ENCODE measurements at regions not wholly inside any gene's neighbourhood (a gene's known extent, or its start where the extent isn't known, plus 50 kb on each side); places are given as distances from the start of the nearest gene placed in this dataset.

DNA sequence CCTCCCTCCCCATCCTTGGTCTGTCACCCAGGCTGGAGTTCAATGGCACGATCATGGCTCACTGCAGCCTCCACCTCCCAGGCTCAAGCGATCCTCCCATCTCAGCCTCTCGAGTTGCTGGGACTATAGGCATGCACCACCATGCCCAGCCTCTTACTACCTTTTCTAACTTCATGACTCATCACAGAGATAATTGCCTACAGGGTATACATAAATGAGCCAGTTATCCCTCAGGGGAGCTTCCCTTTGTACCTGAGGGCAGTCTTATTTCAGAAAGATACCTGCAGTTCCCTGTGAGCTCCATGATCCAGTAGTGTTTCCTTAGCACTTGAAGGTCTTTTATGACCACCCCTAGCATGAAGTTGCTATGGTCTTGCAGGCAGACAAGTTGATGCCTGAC lies 94.2 kb upstream of the DNAJC1 start:
- no peak overlapping the region for H4K8ac ChIP-seq (ENCODE audit: low read depth in 2 of 2, low read length in 2 of 2)
- H3K56ac ChIP-seq (ENCODE audit: extremely low read depth, insufficient read depth, low read length): no peak overlapping the region
- dilution Hi-C loops (cut with HindIII; ENCODE audit: low sequenced_read_pairs, unreplicated experiment): no loop called here
- no peaks in the 10 kb centered on the region for H3K9me1 ChIP-seq (ENCODE audit: insufficient read depth, low read length)
- DNase-seq (no peak), ATAC-seq (ENCODE audit: low read depth) (no peak)
- no peak overlapping the region for H2AK5ac ChIP-seq (ENCODE audit: low read depth, low read length)
- ChIA-PET POLR2A (ENCODE audit: unreplicated experiment) (no interaction called here), CTCF (no interaction called here)
- H3K4me1 ChIP-seq (ENCODE audit: control insufficient read depth, insufficient read depth, low read length): no peaks in the 10 kb centered on the region
- no peak overlapping the region for H2AFZ ChIP-seq (replicated peaks; ENCODE audit: low read length, poor library complexity)
- no peak overlapping the region for H2BK5ac ChIP-seq (ENCODE audit: low read depth, low read length, poor library complexity, severe bottlenecking)
- BruUV-seq (replicated peaks): no TSS peak
- 52% methylated on average over 3 of the region's 3 CpGs; no CpG with 5 or more reads in 1 of the 2 experiments for WGBS, 2 experiments (ENCODE audit: extremely low coverage in 2 of 2, insufficient read length in 1 of 2)
- H4K20me1 ChIP-seq (ENCODE audit: insufficient read depth, low read length): no peaks in the 10 kb centered on the region
- no peak overlapping the region for H2BK15ac ChIP-seq (ENCODE audit: low read depth, low read length)
- no peak overlapping the region for H3K14ac ChIP-seq (replicated peaks; ENCODE audit: low read depth, low read length)
- H3K27ac ChIP-seq (ENCODE audit: insufficient read depth, low read length): no peak overlapping the region
- H3K36me3 ChIP-seq (ENCODE audit: control insufficient read depth, insufficient read depth, low read length): no peaks in the 10 kb centered on the region
- H3K9ac ChIP-seq (ENCODE audit: low read depth, low read length): no peak overlapping the region
- in situ Hi-C loops (cut with MboI; ENCODE audit: low sequenced_read_pairs): no loop called here
- no peak overlapping the region for H3K23ac ChIP-seq (ENCODE audit: low read depth, low read length)
- no peak overlapping the region for H3K18ac ChIP-seq (ENCODE audit: low read depth, low read length)
- H3K4ac ChIP-seq (ENCODE audit: low read depth, low read length): no peak overlapping the region
- no peak overlapping the region for H3K4me3 ChIP-seq (ENCODE audit: insufficient read depth, low read depth, low read length)
- no peaks in the 10 kb centered on the region for H3K9me3 ChIP-seq (ENCODE audit: control insufficient read depth, insufficient read depth, low read length)
- no peak overlapping the region for H4K5ac ChIP-seq (ENCODE audit: low read depth, low read length)
- H2BK120ac ChIP-seq (ENCODE audit: low read depth, low read length): no peak overlapping the region
- intact Hi-C loops (cut with micrococcal nuclease): no loop called here
- H4K91ac ChIP-seq (ENCODE audit: insufficient read depth, low read depth, low read length): no peak overlapping the region
- no peaks in the 10 kb centered on the region for H3K79me1 ChIP-seq (ENCODE audit: low read depth in 1 of 2, low read length in 2 of 2)
- no peak overlapping the region for H3K4me2 ChIP-seq (ENCODE audit: low read depth, low read length)
- no peak overlapping the region for H2BK20ac ChIP-seq (ENCODE audit: low read depth, low read length)
- TF ChIP-seq NFE2L2 (IDR thresholded peaks at IDR 0.05; ENCODE audit: low read depth, low read length) (no peak), CHD1 (IDR thresholded peaks at IDR 0.05; ENCODE audit: low read depth, low read length) (no peak), POLR2A (IDR thresholded peaks at IDR 0.05; ENCODE audit: low read depth, low read length) (no peak), RCOR1 (IDR thresholded peaks at IDR 0.05; ENCODE audit: insufficient replicate concordance, low read length) (no peak), CEBPB (IDR thresholded peaks at IDR 0.05; ENCODE audit: low read depth, low read length) (no peak), MAZ (IDR thresholded peaks at IDR 0.05; ENCODE audit: borderline replicate concordance, low read depth, low read length) (no peak), BHLHE40 (IDR thresholded peaks at IDR 0.05; ENCODE audit: low read depth, low read length) (no peak), RAD21 (IDR thresholded peaks at IDR 0.05; ENCODE audit: low read length) (no peak), MAFK (IDR thresholded peaks at IDR 0.05; ENCODE audit: low read depth, low read length) (no peak), FOS (IDR thresholded peaks at IDR 0.05; ENCODE audit: low read depth, low read length) (no peak), SMC3 (IDR thresholded peaks at IDR 0.05; ENCODE audit: low read depth, low read length) (no peak), RFX5 (IDR thresholded peaks at IDR 0.05; ENCODE audit: low read depth, low read length) (no peak), MXI1 (IDR thresholded peaks at IDR 0.05; ENCODE audit: borderline replicate concordance, low read depth, low read length) (no peak)
- TF ChIP-seq, protein P1, sequence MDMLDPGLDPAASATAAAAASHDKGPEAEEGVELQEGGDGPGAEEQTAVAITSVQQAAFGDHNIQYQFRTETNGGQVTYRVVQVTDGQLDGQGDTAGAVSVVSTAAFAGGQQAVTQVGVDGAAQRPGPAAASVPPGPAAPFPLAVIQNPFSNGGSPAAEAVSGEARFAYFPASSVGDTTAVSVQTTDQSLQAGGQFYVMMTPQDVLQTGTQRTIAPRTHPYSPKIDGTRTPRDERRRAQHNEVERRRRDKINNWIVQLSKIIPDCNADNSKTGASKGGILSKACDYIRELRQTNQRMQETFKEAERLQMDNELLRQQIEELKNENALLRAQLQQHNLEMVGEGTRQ (IDR thresholded peaks at IDR 0.05; ENCODE audit: low read depth, low read length): no peak
- no peaks in the 10 kb centered on the region for H3K27me3 ChIP-seq (ENCODE audit: control insufficient read depth, insufficient read depth, low read length)
- no peak overlapping the region for H2AK9ac ChIP-seq (replicated peaks; ENCODE audit: low read depth, low read length, poor library complexity)

All from IMR-90 (cell line).